ENCODE measurements at regions not wholly inside any gene's neighbourhood (a gene's known extent, or its start where the extent isn't known, plus 50 kb on each side); places are given as distances from the start of the nearest gene placed in this dataset.

- no peak for TF ChIP-seq CTCF (IDR thresholded peaks at IDR 0.05; ENCODE audit: low read depth, low read length)
- TF ChIP-seq MAX (IDR thresholded peaks at IDR 0.05; ENCODE audit: low read depth, low read length): no peak
- TF ChIP-seq POLR2A (IDR thresholded peaks at IDR 0.05; ENCODE audit: extremely low read depth, insufficient read length): no peak
- TF ChIP-seq MYC (IDR thresholded peaks at IDR 0.05; ENCODE audit: low read depth, low read length): no peak
- H3K4me3 ChIP-seq (ENCODE audit: low read depth, low read length): no peak overlapping the region
- DNase-seq (ENCODE audit: low read depth): no peak
Measured at GRCh38 chrX:83333813-83334212, 174.3 kb upstream of the POU3F4 start.

DNA sequence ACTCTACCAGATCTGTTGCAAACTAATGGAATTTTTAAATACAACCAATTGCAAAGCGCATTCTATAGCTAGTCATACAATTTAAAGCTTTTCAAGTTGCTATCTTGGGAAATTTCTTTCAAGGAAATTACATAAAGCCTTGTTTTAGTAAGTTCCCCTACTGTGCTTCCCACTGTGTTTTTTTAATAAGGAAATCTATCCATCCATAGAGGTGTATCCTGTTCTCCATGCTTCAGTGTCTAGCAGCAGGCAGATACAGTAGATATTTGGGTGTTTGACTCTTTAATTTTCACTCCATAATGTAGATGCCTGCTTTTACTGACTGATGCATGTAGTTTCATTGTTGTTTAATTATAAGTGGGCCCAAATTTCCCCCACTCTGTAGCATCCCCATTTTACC is 171.6 kb upstream of the POU3F4 start:
- no peak overlapping the region for H3K4me3 ChIP-seq (ENCODE audit: low read depth, low read length)
- TF ChIP-seq MYC (IDR thresholded peaks at IDR 0.05; ENCODE audit: low read depth, low read length) (no peak), POLR2A (IDR thresholded peaks at IDR 0.05; ENCODE audit: extremely low read depth, insufficient read length) (no peak), CTCF (IDR thresholded peaks at IDR 0.05; ENCODE audit: low read depth, low read length) (no peak), MAX (IDR thresholded peaks at IDR 0.05; ENCODE audit: low read depth, low read length) (no peak)
- no peak for DNase-seq (ENCODE audit: low read depth)

- TF ChIP-seq CTCF (IDR thresholded peaks at IDR 0.05; ENCODE audit: low read depth, low read length): no peak
- no peak for TF ChIP-seq POLR2A (IDR thresholded peaks at IDR 0.05; ENCODE audit: extremely low read depth, insufficient read length)
- no peak for TF ChIP-seq MAX (IDR thresholded peaks at IDR 0.05; ENCODE audit: low read depth, low read length)
- no peak for TF ChIP-seq MYC (IDR thresholded peaks at IDR 0.05; ENCODE audit: low read depth, low read length)
- H3K4me3 ChIP-seq (ENCODE audit: low read depth, low read length): no peak overlapping the region
- DNase-seq (ENCODE audit: low read depth): no peak
Measured at GRCh38 chrX:83339724-83340123, 168.4 kb upstream of the POU3F4 start.

DNA sequence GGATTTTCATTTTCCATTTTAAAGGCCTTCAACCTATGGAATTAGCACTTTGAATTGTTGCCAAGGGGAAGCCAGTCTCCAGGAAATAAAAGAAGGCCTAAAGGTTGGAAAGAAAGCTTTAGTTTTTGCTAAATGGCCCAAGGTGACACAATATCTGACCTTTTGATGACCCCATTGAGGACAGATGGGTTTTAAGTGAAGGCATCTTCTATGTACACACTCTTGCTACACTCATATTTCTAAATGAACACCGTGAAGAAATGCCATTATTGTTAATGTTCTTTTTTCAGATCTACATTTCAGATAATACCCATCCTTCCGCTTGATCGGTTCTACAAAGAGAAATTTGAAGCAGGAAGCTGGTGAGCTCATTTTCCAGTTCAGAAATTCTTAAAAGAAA is 162.8 kb upstream of the POU3F4 start:
- DNase-seq (ENCODE audit: low read depth): no peak
- TF ChIP-seq MYC (IDR thresholded peaks at IDR 0.05; ENCODE audit: low read depth, low read length): no peak
- TF ChIP-seq POLR2A (IDR thresholded peaks at IDR 0.05; ENCODE audit: extremely low read depth, insufficient read length): no peak
- TF ChIP-seq MAX (IDR thresholded peaks at IDR 0.05; ENCODE audit: low read depth, low read length): no peak
- no peak for TF ChIP-seq CTCF (IDR thresholded peaks at IDR 0.05; ENCODE audit: low read depth, low read length)
- no peak overlapping the region for H3K4me3 ChIP-seq (ENCODE audit: low read depth, low read length)
